GM21528 (cell line): ENCODE measurements at regions not wholly inside any gene's neighbourhood (a gene's known extent, or its start where the extent isn't known, plus 50 kb on each side); places are given as distances from the start of the nearest gene placed in this dataset.

ENCODE experiments used
- ATAC-seq: cut with Tn5 transposase; IDR thresholded peaks from one replicate; pipeline ENCODE4 v1.9.1; 2021; ENCODE audit warnings: mild to moderate bottlenecking, moderate library complexity; ENCODE audit not compliant: unreplicated experiment, low FRiP score

GRCh38 chr3:144129536-144130214 is 158.1 kb downstream of the DIPK2A start:
- ATAC-seq = no peak

DNA sequence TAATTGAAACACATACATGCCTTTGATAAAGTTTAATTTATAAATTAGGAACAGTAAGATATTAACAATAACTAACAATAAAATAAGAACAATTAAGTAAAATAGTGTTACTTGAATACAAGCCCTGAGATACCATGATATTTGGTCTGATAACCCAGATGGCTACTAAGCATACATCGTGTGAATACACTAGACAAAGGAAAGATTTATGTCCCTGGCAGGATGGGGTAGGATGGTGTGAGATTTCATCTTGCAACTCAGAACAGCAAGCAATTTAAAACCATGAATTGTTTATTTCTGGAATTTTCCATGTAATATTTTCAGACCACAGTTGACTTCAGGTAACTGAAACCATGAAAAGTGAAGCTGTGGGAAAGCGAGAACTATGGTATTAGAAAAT is 169.5 kb downstream of the DIPK2A start:
- no peak for ATAC-seq

DNA sequence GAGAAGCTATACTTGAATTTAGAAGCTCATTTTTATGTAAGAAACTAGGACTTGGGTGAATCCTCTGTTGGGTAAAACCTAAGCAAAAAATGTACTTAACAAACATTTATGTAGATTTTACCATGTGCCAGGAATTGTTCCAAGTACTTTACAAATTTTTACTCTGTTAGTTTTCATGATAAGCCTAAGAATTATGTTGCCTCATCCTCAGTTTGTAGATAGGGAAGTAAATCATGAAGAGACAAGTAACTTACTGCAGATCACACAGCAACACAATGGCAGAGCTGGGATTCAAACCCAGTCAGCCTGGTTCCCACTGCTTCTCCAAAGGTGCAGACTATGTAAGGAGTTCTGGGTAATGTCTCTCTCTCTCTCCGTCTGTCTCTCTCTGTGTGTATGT is 169.9 kb downstream of the DIPK2A start:
- ATAC-seq = no peak

DNA sequence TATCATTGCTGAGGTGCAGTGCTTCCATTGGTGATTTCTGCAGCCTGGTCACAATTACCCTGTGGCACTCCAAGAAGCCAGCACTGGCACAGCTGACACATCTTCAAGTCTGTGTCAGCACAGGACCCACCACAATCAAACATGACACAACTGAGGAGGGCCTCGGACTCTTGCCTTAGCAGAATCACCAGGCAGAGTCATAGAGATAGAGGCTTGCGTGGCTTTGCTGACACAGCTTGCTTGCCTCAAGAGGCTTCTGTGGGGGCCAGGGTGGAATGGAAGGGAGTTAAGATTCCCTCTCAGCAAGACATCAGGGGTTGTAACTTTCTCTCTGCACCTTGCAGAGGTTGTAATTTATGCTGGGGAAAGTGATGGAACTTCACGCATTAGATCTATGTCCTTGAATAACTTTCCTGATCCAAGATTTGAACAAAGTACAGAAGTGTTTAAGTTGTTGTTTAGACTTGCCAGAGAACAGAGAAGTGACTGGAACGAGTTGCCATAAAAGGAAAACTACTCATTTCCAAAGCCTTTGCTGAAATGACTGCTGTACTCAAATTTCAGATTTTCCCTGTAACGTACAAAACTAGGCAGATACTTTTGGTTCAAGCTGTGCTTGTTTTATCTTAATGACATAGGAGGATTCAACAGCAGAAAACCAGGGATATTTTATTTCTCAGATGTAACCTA is 170.7 kb downstream of the DIPK2A start:
- ATAC-seq = no peak

- ATAC-seq = no peak
Observed at GRCh38 chr3:144148356-144148755, 176.7 kb downstream of the DIPK2A start.

DNA sequence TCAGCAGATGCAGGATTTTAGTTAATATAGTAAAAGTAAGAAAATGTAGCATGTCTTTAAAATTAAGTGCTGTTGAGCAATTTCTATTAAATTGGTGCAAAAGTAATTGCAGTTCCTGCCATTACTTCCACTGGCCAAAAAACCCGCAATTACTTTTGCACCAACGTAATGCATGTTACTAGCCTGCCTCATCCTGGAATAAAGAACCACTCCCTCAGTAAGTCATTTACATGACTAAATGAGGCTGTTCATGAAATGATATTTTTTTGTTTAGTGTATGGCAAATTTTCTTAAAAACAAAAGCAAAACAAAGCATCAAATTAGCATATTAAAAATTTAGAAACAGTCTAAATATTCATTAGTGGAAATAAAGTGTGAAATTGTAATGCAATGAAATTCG is 180.4 kb downstream of the DIPK2A start:
- ATAC-seq = no peak

DNA sequence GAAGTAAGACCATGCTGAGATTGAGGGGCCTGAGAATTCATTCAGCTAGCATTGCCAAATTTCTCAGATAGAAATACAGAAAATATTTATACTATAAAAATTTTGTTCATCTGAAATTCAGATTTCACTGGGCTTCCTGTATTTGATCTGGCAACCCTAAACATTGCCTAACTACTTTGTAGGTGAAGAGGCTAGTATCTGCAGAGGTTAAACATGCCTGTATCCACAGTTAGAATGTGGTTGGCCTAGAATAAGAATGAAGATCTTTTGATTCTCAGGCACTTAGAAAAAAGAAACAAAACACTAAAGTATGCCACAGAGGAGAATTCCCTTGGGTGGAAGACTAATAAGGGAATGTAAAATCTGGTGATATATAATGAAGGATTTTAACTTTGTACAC is 189.0 kb downstream of the DIPK2A start:
- ATAC-seq = no peak

DNA sequence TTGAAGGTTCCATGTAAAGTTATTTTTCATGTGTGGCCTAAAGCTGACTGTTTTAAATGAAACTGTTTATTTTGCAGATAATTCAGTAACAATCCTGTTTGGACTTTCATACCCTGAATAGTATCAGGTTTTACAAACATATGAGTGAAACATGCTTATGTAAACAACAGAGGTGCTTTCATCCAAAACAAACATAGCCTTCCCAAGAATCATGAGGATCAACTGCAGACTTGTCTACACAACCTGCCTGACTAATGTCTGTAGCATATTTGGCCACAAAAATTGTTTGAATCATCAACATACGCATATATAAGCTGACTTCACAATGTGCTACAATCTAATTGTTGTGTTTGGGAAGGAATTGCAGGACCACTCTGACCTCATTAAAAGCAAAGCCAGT is 190.4 kb downstream of the DIPK2A start:
- no peak for ATAC-seq

- ATAC-seq = no peak
Observed at GRCh38 chr3:144164352-144164751, 192.7 kb downstream of the DIPK2A start.

DNA sequence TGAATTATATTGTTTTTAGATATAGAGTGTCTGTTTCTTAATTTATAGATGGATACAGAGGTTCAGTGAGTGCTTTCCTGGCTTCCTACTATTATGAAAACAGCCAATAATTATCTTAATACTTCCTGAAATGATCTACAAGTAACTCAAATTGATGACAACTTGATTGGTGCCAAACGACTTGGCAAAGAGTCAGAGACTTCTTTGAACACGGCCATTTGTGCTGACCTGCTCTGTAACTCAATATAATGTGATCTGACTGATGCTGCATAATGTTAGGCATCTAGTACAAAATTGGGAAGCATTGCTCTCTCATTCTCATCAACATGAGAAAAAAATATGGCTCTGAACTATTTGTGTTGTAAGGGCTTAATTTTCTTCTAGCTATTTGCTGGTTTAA is 193.9 kb downstream of the DIPK2A start:
- no peak for ATAC-seq

GRCh38 chr3:144167634-144168033 is 196.0 kb downstream of the DIPK2A start:
- ATAC-seq = no peak

- ATAC-seq = no peak
Observed at GRCh38 chr3:144173491-144173890, 201.9 kb downstream of the DIPK2A start.

DNA sequence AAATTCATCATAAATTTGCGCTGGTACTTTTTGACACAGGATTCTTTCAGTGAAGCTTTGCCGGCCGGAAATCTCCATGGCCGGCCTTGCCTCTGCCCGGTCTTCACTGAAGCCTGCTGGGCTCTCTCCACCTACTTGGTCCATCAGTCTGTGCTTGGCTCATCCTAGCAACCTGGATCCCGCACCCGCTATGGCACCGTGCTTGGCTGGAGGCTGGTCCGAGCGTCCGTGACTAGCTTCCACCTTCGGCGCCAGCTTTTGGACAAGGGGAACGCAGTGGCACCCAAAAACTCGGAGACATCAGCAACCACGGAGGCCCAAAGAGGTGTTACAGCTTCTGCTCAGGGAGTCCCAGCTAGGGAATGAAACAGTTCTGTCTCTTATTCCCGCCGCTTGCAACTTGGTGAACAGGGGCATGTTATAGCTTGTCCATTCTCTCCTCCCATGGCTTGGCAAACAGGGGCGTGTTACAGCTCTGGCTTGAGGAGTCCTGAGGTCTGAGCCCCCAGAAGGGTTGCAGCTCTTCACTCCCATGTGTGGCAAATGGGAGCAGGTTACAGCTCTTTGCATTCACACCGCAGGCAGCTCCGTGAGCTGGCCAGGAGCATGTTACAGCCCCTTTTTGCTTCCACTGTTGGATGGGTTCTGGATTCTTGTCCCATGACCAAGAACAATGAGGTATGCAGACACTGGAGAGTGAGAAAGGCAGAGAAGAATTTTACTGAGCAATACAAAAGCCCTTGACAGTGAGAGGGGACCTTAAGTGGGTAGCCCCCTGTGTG is 204.2 kb downstream of the DIPK2A start:
- ATAC-seq = no peak

- no peak for ATAC-seq
Observed at GRCh38 chr3:144177649-144178048, 206.0 kb downstream of the DIPK2A start.

DNA sequence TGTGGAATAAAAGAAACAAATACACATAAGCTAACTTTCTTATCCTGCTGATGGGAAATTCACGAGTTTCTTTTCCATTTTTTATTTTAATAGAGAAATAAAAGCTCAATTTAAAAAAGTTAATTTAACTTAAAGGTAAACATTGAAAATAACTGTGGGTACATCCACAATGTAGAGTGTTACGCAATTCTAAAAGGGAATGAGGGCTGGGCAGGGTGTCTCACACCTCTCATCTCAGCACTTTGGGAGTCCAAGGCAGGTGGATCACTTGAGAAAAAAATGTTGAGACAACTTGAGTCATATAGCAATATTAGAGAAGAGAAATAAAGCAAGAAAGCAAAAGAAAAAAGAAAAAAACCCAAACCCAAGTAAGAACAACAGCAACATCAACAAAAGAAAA is 207.0 kb downstream of the DIPK2A start:
- ATAC-seq = no peak

DNA sequence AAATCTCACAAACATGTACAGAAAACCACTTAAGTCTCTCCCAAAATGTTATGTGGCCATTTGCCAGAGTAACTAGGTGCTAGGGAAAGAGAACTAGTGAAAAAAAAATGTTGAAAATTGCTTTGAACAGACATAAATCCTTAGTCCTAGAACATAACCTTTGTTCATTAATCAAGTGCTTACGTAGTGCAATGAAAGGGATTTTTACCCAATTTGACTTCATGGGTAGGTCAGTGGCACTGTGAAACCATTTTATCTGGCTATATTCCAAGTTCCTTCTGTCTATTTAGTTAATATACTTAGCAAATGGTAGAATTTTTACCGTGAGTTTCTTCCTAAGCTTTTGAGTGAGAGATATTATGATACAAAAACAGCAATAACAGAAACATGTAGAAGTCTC is 209.4 kb downstream of the DIPK2A start:
- no peak for ATAC-seq

DNA sequence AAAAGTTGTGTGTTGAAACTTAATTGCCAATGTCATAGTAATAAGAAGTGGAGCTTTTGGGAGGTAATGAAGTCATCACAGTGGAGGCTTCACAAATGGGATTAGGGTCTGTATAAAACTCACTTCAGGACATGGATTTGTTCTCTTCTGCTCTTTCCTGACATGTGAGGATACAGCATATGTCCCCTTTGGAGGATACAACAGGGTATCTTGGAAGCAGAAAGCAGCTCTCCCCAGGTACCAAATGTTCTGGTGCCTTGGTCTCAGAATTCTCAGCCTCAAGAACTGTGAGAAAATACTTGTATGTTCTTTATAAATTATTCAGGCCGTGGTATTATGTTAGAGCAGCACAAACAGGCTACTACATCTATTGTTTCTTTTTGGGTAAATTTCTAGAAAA is 210.9 kb downstream of the DIPK2A start:
- ATAC-seq = no peak

GRCh38 chr3:144185276-144185675 is 213.7 kb downstream of the DIPK2A start:
- ATAC-seq = no peak

DNA sequence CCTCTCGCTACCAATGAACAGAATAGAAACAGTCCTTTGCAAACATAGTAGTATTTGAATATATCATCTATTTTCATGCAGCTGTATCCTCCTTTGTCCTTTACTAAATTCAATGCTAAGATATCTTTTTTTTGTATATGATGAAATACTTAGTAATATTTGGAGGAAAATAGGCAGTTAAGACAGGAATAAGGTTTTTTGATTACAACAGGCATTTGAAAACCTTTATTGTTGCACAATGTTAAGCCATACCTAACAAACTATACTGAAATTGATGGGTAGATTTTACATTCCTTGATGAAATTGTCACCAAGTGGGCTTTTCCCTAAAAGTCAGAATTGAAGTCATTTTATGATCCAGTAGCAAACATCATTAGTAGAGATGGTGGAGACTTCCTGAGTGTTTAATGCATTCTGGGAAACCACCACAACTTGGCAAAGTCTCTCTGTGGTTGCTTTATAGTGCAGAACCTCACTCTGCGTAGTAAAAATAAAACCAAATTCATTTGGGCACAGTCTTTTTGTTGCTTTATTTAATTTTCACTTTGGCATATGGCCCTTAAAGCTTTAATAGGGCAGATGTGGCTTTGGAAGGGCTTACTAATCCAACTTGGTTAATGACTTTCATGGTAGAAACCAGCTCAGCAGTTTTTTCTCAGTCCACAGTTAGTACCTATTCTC is 216.0 kb downstream of the DIPK2A start:
- no peak for ATAC-seq

DNA sequence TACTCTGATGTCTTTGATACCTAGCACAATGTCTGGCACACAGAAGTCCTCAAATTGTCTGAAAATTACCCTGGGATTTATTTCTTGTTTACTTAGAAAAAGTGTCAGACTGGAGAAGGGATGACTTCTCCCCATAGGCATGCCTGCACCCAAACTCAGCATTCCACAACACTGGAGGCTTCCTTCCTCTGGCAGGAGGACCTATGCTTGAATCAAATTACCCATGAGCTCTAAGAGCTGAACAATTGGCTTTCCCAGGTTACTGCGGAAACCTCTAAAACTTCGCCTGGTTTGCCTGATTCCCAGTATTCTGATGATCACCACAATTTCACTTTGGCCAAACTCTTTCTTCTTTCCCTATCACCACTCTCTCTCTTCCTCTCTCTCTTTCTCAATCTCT is 217.4 kb downstream of the DIPK2A start:
- ATAC-seq = no peak

DNA sequence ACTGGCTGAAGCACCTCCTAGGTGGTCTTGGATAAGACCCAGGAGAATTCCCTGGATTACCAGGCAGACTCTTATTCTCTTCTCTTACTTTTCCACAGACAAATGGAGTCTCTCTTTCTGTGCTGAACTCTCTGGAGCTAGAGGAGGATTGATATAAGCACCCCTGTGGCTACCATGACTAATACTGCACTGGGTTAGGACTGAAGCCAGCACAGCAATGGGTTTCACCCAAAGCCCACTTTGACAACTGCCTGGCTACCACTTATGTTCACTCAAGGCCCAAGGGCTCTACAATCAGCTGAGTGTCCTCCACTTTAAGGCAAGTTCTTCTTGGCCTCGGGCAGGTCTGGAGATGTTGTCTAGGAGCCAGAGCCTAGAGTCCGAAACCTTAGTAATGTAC is 225.5 kb downstream of the DIPK2A start:
- ATAC-seq = no peak
